Anterior cingulate cortex (tissue), 58 donors: ENCODE measurements at regions not wholly inside any gene's neighbourhood (a gene's known extent, or its start where the extent isn't known, plus 50 kb on each side); places are given as distances from the start of the nearest gene placed in this dataset.
"Not testable (repeated sequence)": the region's sequence is repeated elsewhere in the genome, so short reads cannot be mapped to it uniquely, and the experiment has no call there.

Experiments
- DNase-seq, 58 donors: peaks; one replicate each; lab custom pipeline; 2025; lab: John Stamatoyannopoulos, UW

GRCh38 chr7:55705728-55706450 is 133.6 kb upstream of the VOPP1 start:
- not testable (repeated sequence) for DNase-seq

DNA sequence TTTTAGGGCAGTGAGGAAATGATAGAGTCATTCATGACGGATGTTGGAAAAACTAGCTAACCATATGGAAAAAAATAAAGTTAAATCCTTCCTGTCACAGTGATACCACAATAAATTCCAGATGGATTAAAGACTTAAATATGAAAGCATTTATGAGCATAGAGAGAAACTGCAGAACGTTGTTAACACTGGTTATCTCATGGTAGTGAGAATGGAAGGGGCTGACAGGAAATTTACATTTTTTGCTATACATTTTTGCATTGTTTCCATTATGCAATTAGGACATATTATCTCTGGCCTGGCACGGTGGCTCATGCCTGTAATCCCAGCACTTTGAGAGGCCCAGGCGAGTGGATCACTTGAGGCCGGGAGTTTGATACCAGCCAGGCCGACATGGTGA is 130.5 kb upstream of the VOPP1 start:
- not testable (repeated sequence) for DNase-seq

GRCh38 chr7:55699450-55699842 is 127.1 kb upstream of the VOPP1 start:
- not testable (repeated sequence) for DNase-seq

GRCh38 chr7:55698607-55699449 is 126.5 kb upstream of the VOPP1 start:
- DNase-seq = not testable (repeated sequence)

GRCh38 chr7:55695893-55696701 is 123.8 kb upstream of the VOPP1 start:
- not testable (repeated sequence) for DNase-seq

DNA sequence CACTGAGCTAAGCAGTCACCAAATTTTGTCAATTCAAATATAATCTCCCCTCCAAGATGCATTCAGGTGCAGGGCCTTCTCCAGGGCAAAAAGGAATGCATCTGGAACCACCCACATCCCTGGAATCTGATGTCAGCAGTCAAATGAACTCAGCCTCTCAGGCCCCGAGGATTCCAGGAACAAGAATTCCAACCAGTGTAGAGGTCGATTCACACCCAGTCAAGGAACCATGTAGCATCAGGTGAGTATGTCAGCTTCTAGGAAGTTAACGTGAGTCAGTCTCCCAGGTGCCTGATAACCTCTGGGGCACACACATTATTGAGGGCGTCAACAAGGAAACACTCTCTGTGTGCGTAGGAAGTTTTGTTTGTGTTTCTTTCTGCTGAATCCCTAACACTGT is 122.2 kb upstream of the VOPP1 start:
- not testable (repeated sequence) for DNase-seq

- not testable (repeated sequence) for DNase-seq
Observed at GRCh38 chr7:55688684-55689681, 116.7 kb upstream of the VOPP1 start.

DNA sequence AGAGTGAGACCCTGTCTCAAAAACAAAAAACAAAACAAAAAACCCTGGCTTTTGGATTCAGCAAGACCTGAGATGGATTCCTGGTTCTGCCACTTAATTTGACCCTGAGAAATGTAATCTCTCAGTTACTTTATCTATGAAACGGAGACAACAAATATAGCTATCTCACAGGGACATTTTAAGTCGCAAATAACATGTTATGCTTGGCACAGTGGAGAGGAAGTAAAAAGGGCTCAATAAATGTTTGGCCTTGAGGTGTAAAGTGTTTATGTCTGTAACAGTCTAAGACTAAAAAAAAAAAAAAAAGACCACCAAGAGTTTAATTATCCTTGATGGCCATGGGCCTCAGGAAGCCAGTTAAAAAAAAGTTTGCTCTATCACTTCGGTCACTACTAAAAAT is 116.0 kb upstream of the VOPP1 start:
- not testable (repeated sequence) for DNase-seq

- not testable (repeated sequence) for DNase-seq
Observed at GRCh38 chr7:55687252-55687651, 115.0 kb upstream of the VOPP1 start.

DNA sequence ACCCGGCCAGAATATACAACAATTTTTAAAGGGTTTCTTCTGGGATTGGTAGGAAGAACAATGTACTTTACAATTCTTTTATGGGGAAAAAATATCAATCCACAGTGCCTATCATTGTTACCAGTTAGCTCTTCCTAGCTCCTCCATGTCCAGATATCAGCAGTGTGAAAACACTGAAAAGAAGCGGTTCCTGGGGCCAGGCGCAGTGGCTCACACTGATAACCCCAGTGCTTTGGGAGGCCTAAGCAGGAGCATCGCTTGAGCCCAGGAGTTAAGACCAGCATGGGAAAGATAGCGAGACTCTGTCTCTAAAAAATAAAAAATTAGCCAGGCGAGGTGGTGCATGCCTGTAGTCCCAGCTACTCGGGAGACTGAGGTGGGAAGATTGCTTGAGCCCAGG is 114.5 kb upstream of the VOPP1 start:
- not testable (repeated sequence) for DNase-seq

DNA sequence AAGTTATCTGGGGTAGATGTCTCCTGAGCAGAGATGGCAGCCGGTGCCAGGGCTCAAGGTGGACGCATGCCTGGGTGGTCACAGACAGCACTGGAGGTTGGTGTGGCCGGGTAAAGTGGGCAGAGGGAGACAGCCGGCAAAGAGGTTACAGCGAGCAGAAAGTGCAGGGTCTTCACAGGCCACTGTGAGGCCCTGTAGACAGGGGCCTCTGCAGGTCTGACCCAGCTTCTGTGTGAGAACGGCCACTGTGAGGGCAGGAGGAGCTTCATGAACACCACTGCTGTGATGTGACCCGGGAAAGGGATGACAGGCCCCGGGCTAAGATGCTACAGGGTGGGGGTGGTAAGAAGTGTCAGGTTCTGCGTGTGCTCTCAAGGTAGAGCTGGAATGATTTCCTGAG is 111.2 kb upstream of the VOPP1 start:
- DNase-seq = not testable (repeated sequence)

DNA sequence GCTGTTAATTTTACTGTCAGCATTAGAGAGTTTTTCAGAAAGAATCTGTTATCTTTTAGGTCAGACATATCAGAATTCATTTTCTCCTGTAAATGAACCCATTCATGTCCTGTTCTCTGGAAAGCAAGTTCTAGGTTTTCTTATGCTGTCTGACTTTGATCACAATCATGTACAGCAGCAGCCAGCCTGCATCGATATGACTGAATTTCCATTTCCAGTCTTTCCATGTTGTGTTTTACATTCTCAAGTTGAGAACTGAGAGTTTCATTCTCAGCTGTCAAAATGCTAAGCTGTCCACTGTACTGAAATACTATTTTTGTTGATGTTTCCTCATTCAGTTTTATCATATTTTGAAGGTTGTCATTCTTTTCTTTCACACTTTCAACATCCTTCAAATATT is 103.3 kb upstream of the VOPP1 start:
- not testable (repeated sequence) for DNase-seq

- not testable (repeated sequence) for DNase-seq
Observed at GRCh38 chr7:55673525-55673924, 101.2 kb upstream of the VOPP1 start.

DNA sequence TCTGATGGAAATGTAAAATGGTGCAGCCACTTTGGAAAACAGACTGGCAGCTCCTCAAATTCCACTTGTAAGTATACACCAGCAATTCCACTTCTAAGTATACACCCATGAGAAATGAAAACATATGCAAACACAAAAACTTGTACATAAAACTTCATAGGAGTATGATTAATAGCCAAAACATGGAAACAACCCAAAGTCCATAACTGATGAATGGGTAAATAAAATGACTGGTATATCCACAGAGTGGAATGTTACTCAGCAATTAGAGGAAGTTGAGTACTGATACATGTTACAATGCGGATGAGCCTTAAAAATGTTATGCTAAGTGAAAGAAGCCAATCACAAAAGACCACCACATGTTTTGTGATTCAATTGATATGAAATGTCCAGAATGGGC is 99.8 kb upstream of the VOPP1 start:
- DNase-seq = not testable (repeated sequence)

GRCh38 chr7:55657654-55658053 is 85.4 kb upstream of the VOPP1 start:
- DNase-seq = no peak

- DNase-seq = no peak
Observed at GRCh38 chr7:55651057-55651456, 78.8 kb upstream of the VOPP1 start.

GRCh38 chr7:55649238-55649637 is 76.9 kb upstream of the VOPP1 start:
- no peak for DNase-seq

DNA sequence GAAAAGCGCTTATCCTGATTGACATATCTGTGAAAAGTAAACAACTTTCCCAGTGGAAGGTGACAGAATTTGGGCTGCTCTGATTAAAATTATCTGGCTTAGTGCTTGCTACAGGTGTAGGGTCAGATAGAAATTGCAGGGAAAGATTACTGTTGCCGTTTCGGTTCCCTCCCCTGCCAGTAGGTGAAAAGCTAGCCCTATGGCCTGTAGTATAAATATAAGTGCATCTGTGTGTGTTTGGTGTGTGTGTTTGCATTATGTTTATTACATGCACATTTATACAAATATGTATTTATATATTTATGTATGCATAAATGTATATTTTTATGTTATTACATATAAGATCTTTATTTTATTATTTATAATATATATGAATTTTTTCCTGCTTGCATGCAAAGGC is 72.3 kb upstream of the VOPP1 start:
- no peak for DNase-seq

DNA sequence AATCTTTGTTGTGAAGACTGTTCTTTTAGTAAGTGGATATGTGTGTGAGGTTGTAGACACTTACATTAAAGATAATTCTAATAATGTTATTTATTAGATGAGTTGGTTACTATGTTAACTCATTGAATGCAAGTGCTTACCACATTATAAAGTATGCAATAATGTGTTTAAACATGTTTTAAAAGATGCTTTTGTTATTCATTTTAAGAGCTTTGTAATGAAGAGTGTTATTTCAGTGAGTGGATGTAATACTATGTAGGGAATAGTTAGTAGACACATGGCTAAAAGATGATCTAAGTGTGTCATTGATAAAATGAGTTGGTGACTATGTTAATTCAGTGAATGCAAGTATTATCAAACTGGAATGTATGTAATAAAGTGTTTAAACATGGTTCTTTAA is 70.0 kb upstream of the VOPP1 start:
- no peak for DNase-seq

GRCh38 chr7:55641811-55642210 is 69.5 kb upstream of the VOPP1 start:
- no peak for DNase-seq
